ENCODE measurements at regions not wholly inside any gene's neighbourhood (a gene's known extent, or its start where the extent isn't known, plus 50 kb on each side); places are given as distances from the start of the nearest gene placed in this dataset.

- POLR2A ChIA-PET = no interaction called here
- ATAC-seq (ENCODE audit: low read depth) (no peak), DNase-seq (no peak)
Observed at GRCh38 chr14:55973285-55973800, 144.9 kb upstream of the PELI2 start.

GRCh38 chr14:55973911-55974630, 144.1 kb upstream of the PELI2 start:
- POLR2A ChIA-PET = no interaction called here
- no peak overlapping the region for H3K27ac Mint-ChIP-seq

More at GRCh38 chr14:55973285-55973800, 144.9 kb upstream of the PELI2 start:
- peaks cover 3% of the 10 kb centered on the region for H3K27me3 Mint-ChIP-seq
- H3K36me3 Mint-ChIP-seq = no peaks in the 10 kb centered on the region
- H3K4me3 Mint-ChIP-seq = no peak overlapping the region
- H3K27ac Mint-ChIP-seq = no peak overlapping the region
- no peaks in the 10 kb centered on the region for H3K4me1 Mint-ChIP-seq
- H3K9me3 Mint-ChIP-seq = no peaks in the 10 kb centered on the region

GRCh38 chr14:55975281-55975910, 142.8 kb upstream of the PELI2 start:
- no peak overlapping the region for H3K4me3 Mint-ChIP-seq
- peaks cover 2% of the 10 kb centered on the region for H3K9me3 Mint-ChIP-seq
- POLR2A ChIA-PET = no interaction called here
- H3K27me3 Mint-ChIP-seq = peaks cover 5% of the 10 kb centered on the region
- no peak for ATAC-seq (ENCODE audit: low read depth)
- no peak for DNase-seq
- no peaks in the 10 kb centered on the region for H3K36me3 Mint-ChIP-seq
- no peak overlapping the region for H3K27ac Mint-ChIP-seq
- no peaks in the 10 kb centered on the region for H3K4me1 Mint-ChIP-seq

More at GRCh38 chr14:55973911-55974630, 144.1 kb upstream of the PELI2 start:
- Mint-ChIP-seq H3K27me3 (peaks cover under 1% of the 10 kb centered on the region), H3K4me1 (no peaks in the 10 kb centered on the region), H3K9me3 (no peaks in the 10 kb centered on the region), H3K4me3 (no peak overlapping the region), H3K36me3 (no peaks in the 10 kb centered on the region)
- DNase-seq (no peak), ATAC-seq (ENCODE audit: low read depth) (no peak)

GRCh38 chr14:55976219-55976618, 142.0 kb upstream of the PELI2 start:
- DNase-seq (no peak), ATAC-seq (ENCODE audit: low read depth) (no peak)
- Mint-ChIP-seq H3K4me1 (no peaks in the 10 kb centered on the region), H3K27ac (no peak overlapping the region), H3K27me3 (peaks cover 5% of the 10 kb centered on the region), H3K9me3 (peaks cover 2% of the 10 kb centered on the region), H3K36me3 (no peaks in the 10 kb centered on the region), H3K4me3 (no peak overlapping the region)
- POLR2A ChIA-PET = no interaction called here

GRCh38 chr14:55976655-55977054, 141.6 kb upstream of the PELI2 start:
- Mint-ChIP-seq H3K27me3 (peaks cover 5% of the 10 kb centered on the region), H3K27ac (no peak overlapping the region), H3K9me3 (peaks cover 2% of the 10 kb centered on the region), H3K36me3 (no peaks in the 10 kb centered on the region), H3K4me1 (no peaks in the 10 kb centered on the region), H3K4me3 (no peak overlapping the region)
- POLR2A ChIA-PET = no interaction called here
- ATAC-seq (ENCODE audit: low read depth) (no peak), DNase-seq (no peak)

DNA sequence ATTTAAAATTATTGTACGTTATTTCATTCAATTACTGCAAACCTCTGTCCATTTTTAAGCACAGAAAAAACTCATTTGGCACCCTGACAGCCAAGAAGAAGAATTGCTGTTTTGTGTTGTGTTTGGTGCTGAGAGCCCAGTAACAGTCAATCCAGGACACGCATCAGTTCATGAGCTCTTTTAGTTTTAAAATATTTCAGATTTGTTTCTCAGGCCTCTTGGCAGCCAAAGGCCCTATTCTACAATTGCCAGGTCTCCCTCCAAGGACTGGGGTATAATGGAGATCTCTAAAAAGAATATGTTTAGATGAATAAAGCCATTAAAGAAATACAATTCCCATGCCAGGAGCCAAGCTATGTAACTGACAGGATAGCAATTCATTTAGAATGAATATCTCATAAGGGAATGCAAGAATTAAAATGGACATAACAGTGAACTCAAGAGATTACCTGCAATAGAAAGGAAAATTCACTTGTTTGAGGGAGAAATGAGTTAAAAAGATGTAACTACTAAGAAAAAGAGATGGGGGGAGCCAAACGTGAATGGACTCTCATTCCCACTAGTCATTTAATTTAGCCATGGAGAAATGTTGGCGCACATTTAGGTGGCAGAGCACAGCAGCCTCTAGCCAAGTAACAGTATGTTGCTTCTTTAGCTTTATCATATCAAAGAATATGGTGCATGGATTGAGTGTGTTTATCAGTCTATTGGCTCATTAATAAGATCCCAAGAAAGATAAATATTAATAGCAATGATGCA, 140.6 kb upstream of the PELI2 start:
- ATAC-seq (ENCODE audit: low read depth) = no peak
- Mint-ChIP-seq H3K36me3 (no peaks in the 10 kb centered on the region), H3K27me3 (peaks cover 5% of the 10 kb centered on the region), H3K4me1 (no peaks in the 10 kb centered on the region), H3K9me3 (peaks cover 2% of the 10 kb centered on the region), H3K4me3 (no peak overlapping the region), H3K27ac (no peak overlapping the region)
- POLR2A ChIA-PET = interaction anchor here (0.6 kb wide), 1 partner anchor 15 kb away, joined by 3 read pairs; no protein-coding TSS in a partner anchor
- no peak for DNase-seq

- POLR2A ChIA-PET = no interaction called here
- ATAC-seq (ENCODE audit: low read depth) (no peak), DNase-seq (no peak)
- H3K27me3 Mint-ChIP-seq = peaks cover 12% of the 10 kb centered on the region
- peaks cover 2% of the 10 kb centered on the region for H3K9me3 Mint-ChIP-seq
- H3K36me3 Mint-ChIP-seq = no peaks in the 10 kb centered on the region
- H3K4me3 Mint-ChIP-seq = no peak overlapping the region
- no peaks in the 10 kb centered on the region for H3K4me1 Mint-ChIP-seq
- H3K27ac Mint-ChIP-seq = no peak overlapping the region
Observed at GRCh38 chr14:55979096-55979495, 139.1 kb upstream of the PELI2 start.

- POLR2A ChIA-PET = no interaction called here
- Mint-ChIP-seq H3K4me3 (no peak overlapping the region), H3K27ac (no peak overlapping the region), H3K27me3 (peaks cover 15% of the 10 kb centered on the region), H3K9me3 (peaks cover 2% of the 10 kb centered on the region), H3K36me3 (no peaks in the 10 kb centered on the region), H3K4me1 (no peaks in the 10 kb centered on the region)
- ATAC-seq (ENCODE audit: low read depth) (no peak), DNase-seq (no peak)
Observed at GRCh38 chr14:55979781-55980180, 138.4 kb upstream of the PELI2 start.

GRCh38 chr14:55980970-55981369, 137.2 kb upstream of the PELI2 start:
- no peak overlapping the region for H3K27ac Mint-ChIP-seq
- no peak overlapping the region for H3K4me3 Mint-ChIP-seq
- H3K4me1 Mint-ChIP-seq = no peaks in the 10 kb centered on the region
- H3K36me3 Mint-ChIP-seq = no peaks in the 10 kb centered on the region
- ATAC-seq (ENCODE audit: low read depth) = no peak
- POLR2A ChIA-PET = no interaction called here
- peaks cover 2% of the 10 kb centered on the region for H3K9me3 Mint-ChIP-seq
- no peak for DNase-seq
- peaks cover 18% of the 10 kb centered on the region for H3K27me3 Mint-ChIP-seq

DNA sequence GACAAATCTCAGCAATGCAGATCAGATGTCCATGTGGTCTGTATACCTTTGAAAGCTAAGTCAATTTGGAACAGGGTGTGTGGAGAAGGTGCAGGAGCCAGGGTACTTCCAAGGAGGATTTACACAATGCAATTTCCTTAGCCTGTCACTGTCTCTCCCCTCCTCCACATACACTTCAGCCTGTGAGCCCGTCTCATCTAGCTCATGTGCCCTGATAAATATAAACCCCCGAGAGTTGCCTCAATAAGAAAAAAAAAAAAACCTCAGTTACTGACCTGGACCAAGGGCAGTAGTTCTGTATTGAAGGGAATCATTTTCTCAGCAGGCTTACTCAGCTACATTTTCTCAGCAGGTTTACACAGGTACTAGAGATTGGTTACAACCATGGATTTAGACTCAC, 132.1 kb upstream of the PELI2 start:
- peaks cover 24% of the 10 kb centered on the region for H3K27me3 Mint-ChIP-seq
- no peak overlapping the region for H3K27ac Mint-ChIP-seq
- H3K4me3 Mint-ChIP-seq = no peak overlapping the region
- ATAC-seq (ENCODE audit: low read depth) (no peak), DNase-seq (no peak)
- no peaks in the 10 kb centered on the region for H3K9me3 Mint-ChIP-seq
- H3K4me1 Mint-ChIP-seq = no peaks in the 10 kb centered on the region
- no peaks in the 10 kb centered on the region for H3K36me3 Mint-ChIP-seq
- POLR2A ChIA-PET = no interaction called here

GRCh38 chr14:56000846-56001245, 117.4 kb upstream of the PELI2 start:
- POLR2A ChIA-PET = no interaction called here
- peaks cover 29% of the 10 kb centered on the region for H3K4me1 Mint-ChIP-seq
- H3K9me3 Mint-ChIP-seq = peaks cover 8% of the 10 kb centered on the region
- H3K4me3 Mint-ChIP-seq = no peak overlapping the region
- no peak for DNase-seq
- no peak for ATAC-seq (ENCODE audit: low read depth)
- H3K36me3 Mint-ChIP-seq = no peaks in the 10 kb centered on the region
- peaks cover 78% of the 10 kb centered on the region for H3K27me3 Mint-ChIP-seq
- no peak overlapping the region for H3K27ac Mint-ChIP-seq

DNA sequence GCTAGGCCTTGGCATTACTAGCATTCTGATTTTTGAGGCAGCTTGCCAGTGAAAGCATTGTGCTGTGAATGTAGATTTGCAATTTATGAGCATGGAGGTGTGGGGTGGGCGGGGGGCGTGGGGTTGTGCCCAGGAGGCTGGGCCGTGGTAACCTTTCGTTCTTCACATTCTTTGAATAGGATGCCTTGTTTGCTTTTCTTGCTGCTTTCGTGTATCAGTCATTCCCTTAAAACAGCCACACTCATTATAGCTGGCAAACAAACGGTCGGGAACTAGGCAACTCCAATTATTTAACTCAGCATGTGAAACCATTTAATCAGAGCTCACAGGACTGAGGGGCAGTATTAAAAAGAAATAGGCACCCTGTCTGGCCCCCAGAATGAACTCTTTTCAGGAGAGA, 115.9 kb upstream of the PELI2 start:
- H3K27ac Mint-ChIP-seq = no peak overlapping the region
- peaks cover 29% of the 10 kb centered on the region for H3K4me1 Mint-ChIP-seq

DNA sequence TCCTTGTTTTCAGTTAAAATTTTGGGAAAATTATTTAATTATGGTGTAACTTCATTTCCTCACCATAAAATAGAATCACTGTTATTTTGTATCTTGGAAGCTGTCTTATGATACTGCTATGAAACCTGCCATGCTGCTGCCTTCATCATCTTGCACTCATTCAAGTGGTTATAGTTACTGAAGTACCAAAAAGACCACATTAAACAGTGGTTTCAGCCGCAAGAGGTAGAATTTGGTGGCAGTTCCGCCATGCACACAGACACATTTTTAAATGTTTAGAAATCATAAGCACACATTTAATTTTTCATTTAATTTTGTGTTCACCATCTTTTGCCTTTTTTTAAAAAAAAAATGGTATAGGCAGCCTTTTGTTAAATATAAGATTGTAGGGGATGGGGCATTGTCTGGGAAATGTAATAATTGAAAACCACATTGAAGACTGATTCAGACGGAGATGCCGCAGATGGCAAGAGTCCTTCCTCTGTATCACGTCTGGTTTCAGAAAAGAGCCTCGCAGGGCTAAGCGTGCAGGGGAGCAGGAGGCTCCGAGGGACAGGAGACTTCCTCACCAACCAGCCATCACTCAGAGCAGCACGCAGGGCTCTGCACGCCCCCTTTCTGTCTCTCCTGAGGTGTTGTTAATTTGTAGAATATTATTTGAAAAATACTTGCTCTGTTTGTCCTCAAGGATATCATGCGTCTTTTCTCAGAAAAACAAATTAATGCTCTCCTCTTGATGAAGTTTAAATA, 115.2 kb upstream of the PELI2 start:
- H3K27me3 Mint-ChIP-seq = peaks cover 63% of the 10 kb centered on the region
- ATAC-seq (ENCODE audit: low read depth) (peak; percentile 91), DNase-seq (peak; percentile 52)
- H3K4me1 Mint-ChIP-seq = peaks cover 29% of the 10 kb centered on the region
- POLR2A ChIA-PET = no interaction called here
- H3K9me3 Mint-ChIP-seq = peaks cover 6% of the 10 kb centered on the region
- H3K27ac Mint-ChIP-seq = no peak overlapping the region
- H3K36me3 Mint-ChIP-seq = no peaks in the 10 kb centered on the region
- H3K4me3 Mint-ChIP-seq = peak overlapping the region; percentile 49

More for the DNA sequence above, 115.9 kb upstream of the PELI2 start:
- POLR2A ChIA-PET = no interaction called here
- Mint-ChIP-seq H3K27me3 (peaks cover 66% of the 10 kb centered on the region), H3K9me3 (peaks cover 6% of the 10 kb centered on the region), H3K36me3 (no peaks in the 10 kb centered on the region), H3K4me3 (no peak overlapping the region)
- ATAC-seq (ENCODE audit: low read depth) = no peak
- DNase-seq = no peak
